GM21515 (cell line): ENCODE measurements at regions not wholly inside any gene's neighbourhood (a gene's known extent, or its start where the extent isn't known, plus 50 kb on each side); places are given as distances from the start of the nearest gene placed in this dataset.
"Not testable (repeated sequence)": the region's sequence is repeated elsewhere in the genome, so short reads cannot be mapped to it uniquely, and the experiment has no call there.

Experiments
- ATAC-seq: cut with Tn5 transposase; IDR thresholded peaks from one replicate; pipeline ENCODE4 v1.9.1; 2021; ENCODE audit not compliant: unreplicated experiment

DNA sequence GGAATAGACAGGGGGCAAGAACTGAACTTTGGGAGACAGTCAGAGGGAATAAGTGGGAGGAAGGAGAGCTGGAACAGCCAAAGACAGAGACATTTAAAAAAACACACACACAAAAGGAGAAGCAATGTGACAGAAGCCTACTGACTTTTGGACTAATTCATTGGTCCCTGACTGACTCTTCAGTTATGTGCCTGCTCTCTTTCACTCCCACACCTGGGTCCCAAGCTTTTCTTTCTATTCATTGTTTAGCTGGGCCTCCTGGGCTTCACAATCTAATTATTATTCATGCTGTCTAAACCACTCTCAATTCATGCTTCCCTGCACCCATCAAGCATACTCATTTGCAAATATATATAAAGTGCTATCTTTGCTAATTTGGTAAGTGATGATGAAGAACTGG, 139.2 kb upstream of the IRS4 start:
- ATAC-seq = no peak

DNA sequence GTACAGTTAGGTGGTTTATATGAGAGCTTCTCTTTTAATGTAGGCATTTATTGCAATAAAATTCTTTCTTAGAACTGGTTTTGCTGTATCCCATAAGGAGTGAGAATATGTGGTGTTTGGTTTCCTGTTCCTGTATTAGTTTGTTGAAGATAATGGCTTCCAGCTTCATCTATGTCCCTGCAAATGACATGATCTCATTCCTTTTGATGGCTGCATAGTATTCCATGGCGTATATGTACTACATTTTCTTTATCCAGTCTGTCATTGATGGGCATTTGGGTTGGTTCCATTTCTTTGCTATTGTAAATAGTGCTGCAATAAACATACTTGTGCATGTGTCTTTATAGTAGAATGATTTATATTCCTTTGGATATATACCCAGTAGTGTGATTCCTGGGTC, 106.7 kb upstream of the IRS4 start:
- not testable (repeated sequence) for ATAC-seq

DNA sequence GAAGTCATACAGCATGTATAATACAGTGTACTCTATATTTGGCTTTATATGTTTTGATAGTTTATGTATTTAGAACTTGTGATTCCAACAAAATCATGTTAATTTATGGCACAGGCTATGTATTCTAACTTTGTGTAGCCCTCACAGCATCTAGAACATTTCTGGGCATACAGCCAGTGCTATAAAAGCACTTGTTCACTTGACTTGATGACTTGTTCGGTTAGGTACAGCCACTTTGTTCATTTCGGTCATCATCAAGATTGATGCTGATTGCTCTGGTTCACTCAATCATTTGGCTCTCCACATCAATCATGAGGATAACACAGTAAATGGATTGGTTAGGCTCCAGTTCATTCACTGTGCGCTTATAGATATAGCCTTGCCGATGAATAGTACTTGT, 97.6 kb upstream of the IRS4 start:
- no peak for ATAC-seq

DNA sequence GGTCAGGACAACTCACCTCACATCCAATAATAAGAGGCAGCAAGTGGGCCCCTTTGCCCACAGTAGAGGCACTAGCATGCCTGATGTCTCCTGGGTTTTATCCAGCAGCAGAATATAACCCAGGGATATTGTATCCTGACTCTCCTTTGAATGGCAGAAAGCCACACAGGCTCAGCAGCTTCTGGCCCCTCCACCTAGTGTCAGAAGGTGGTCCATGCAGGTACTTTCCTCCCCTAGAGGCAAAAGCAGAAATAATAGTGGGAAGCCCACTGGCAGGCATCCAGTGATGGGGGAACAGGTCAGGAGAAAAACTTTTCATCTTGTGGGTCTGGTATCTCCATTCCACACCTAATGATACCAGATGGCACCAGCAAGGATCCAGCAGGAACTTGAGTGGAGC, 75.5 kb upstream of the IRS4 start:
- ATAC-seq = no peak

DNA sequence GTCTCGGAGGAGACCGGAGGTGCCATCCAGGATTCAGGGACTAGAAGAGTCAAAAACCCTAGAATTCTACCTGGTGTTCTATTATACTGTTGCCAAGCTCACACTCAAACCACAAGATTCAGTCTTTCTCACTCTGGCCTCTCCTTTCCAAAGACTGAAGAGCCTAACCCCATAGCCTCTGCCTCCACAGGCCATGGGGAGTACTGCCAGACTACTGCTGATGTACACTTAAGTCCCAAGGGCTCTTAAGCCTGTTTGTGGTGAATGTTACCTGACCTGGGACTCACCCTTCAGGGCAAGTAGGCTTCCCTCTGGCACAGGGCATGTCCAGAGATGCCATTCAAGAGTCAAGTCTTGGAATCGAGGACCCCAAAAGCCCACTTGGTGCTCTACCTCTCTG, 58.9 kb upstream of the IRS4 start:
- ATAC-seq = no peak
